NCI-H1092 treated with DMSO at 0.1 percent for 48 hours (cell line): ENCODE measurements at regions not wholly inside any gene's neighbourhood (a gene's known extent, or its start where the extent isn't known, plus 50 kb on each side); places are given as distances from the start of the nearest gene placed in this dataset.
"Not testable (repeated sequence)": the region's sequence is repeated elsewhere in the genome, so short reads cannot be mapped to it uniquely, and the experiment has no call there.

Experiments used
- DNase-seq: peaks from one replicate; lab custom pipeline; 2025; lab: John Stamatoyannopoulos, UW

GRCh38 chr10:83760142-83760541 is 379.2 kb upstream of the GHITM start:
- DNase-seq, result no peak

- no peak for DNase-seq
Measured at GRCh38 chr10:83764666-83765065, 374.6 kb upstream of the GHITM start.

- DNase-seq, result no peak
Measured at GRCh38 chr10:83765731-83766130, 373.6 kb upstream of the GHITM start.

- DNase-seq, result no peak
Measured at GRCh38 chr10:83769281-83769820, 370.0 kb upstream of the GHITM start.

GRCh38 chr10:83786701-83787100 is 352.6 kb upstream of the GHITM start:
- DNase-seq, result not testable (repeated sequence)

GRCh38 chr10:83801983-83802382 is 337.3 kb upstream of the GHITM start:
- DNase-seq, result no peak

GRCh38 chr10:83806717-83807116 is 332.6 kb upstream of the GHITM start:
- no peak for DNase-seq

- DNase-seq, result no peak
Measured at GRCh38 chr10:83809001-83809400, 330.3 kb upstream of the GHITM start.

GRCh38 chr10:83816942-83817341 is 322.4 kb upstream of the GHITM start:
- no peak for DNase-seq

GRCh38 chr10:83817797-83818196 is 321.5 kb upstream of the GHITM start:
- no peak for DNase-seq

GRCh38 chr10:83819609-83820008 is 319.7 kb upstream of the GHITM start:
- no peak for DNase-seq

GRCh38 chr10:83820033-83820432 is 319.3 kb upstream of the GHITM start:
- no peak for DNase-seq

- no peak for DNase-seq
Measured at GRCh38 chr10:83824099-83824498, 315.2 kb upstream of the GHITM start.

GRCh38 chr10:83834096-83834495 is 305.2 kb upstream of the GHITM start:
- DNase-seq, result no peak

GRCh38 chr10:83835945-83836745 is 303.2 kb upstream of the GHITM start:
- no peak for DNase-seq

- no peak for DNase-seq
Measured at GRCh38 chr10:83848677-83849076, 290.6 kb upstream of the GHITM start.

GRCh38 chr10:83849150-83849549 is 290.2 kb upstream of the GHITM start:
- DNase-seq, result no peak

GRCh38 chr10:83852146-83852545 is 287.2 kb upstream of the GHITM start:
- DNase-seq, result no peak

GRCh38 chr10:83862723-83863122 is 276.6 kb upstream of the GHITM start:
- peak; percentile 59 for DNase-seq

GRCh38 chr10:83863283-83863966 is 275.9 kb upstream of the GHITM start:
- DNase-seq, result no peak

- no peak for DNase-seq
Measured at GRCh38 chr10:83869898-83870297, 269.4 kb upstream of the GHITM start.

GRCh38 chr10:83871187-83872081 is 267.9 kb upstream of the GHITM start:
- peak; percentile 49 for DNase-seq
